Right hindlimb (tissue), 1 donor: ENCODE measurements at regions not wholly inside any gene's neighbourhood (a gene's known extent, or its start where the extent isn't known, plus 50 kb on each side); places are given as distances from the start of the nearest gene placed in this dataset.
"Not testable (repeated sequence)": the region's sequence is repeated elsewhere in the genome, so short reads cannot be mapped to it uniquely, and the experiment has no call there.

Experiments
- DNase-seq: peaks from one replicate; pipeline ENCODE4 v3.0.0-alpha.2; 2018

DNA sequence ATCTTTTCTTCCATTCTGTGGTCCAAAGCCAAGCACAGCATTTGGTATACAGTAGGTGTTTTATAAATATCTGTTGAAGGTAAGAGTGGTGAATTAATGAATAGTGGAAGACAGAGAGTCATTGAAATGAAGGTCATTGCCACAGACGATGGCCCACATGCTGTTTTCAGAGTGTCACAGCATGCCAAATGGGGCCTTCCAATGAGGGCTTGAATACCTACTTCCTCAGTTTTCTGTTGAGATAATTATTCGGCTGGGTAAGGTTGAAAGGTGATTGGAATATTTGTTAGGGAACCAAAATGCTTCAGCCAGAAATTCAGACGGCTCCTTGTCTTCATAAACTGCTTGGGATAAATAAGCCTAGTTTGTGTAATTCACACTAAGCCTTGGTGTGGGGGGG is 205.3 kb upstream of the TBL1XR1 start:
- DNase-seq = no peak

DNA sequence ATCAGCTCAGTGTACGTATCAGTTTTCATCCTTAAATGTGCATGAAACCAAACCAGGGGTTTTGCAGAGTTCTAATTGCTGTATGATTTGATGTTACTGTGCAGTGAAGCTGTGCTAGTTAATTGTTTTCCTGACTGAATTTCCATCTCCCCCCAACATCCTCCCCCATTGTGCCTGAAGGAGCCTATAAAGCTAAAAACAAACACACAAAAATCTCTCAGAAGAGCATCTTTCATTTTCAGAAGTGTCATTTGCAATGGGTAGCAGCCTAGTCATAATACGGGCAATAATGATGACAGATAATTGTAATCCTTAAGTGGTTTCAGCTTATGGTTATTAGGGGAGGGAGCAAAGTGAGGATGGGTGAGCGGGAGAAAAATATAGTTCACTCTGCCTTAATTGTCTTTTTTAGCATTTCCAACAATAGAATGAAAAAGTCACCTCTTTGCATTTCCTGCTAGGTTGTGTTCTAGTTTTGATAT is 207.9 kb upstream of the TBL1XR1 start:
- DNase-seq = no peak

DNA sequence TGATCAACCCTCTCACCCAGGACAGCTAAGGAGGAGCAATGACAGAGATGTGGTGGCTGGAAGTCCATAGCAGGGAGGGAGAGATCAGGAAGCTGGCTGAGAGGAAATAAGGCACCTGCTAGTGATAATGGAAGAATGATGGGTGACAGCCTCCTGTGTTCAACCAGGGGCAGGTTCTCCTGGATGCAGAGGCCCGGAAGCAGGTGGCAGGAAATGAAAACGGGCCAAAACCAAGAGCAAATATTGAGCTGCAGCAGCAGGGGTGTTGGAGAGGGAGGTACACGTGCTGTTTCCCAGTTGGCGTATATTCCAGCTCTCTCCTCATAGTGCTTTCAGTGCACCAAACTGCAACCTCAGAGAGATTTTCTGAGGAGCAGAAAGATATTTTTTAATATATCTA is 213.4 kb upstream of the TBL1XR1 start:
- no peak for DNase-seq

DNA sequence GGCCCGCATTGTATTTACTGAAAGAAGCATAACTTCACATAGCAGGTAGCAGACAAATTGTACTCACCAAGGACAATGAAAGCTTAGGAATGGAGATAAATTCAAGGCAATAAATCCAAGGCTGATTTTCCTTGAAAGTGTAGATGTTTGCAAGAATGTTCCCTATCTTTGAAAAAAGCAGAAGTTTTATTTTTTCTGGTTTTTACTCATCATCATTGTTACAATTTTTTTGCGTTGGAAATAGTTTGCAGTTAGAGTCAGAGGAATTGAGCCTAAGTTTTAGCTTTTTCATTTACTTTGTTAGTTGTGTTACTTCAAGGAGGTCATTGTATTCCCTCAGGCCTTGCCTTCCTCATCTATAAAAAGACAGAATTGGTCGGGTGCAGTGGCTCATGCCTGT is 213.9 kb upstream of the TBL1XR1 start:
- DNase-seq = no peak

DNA sequence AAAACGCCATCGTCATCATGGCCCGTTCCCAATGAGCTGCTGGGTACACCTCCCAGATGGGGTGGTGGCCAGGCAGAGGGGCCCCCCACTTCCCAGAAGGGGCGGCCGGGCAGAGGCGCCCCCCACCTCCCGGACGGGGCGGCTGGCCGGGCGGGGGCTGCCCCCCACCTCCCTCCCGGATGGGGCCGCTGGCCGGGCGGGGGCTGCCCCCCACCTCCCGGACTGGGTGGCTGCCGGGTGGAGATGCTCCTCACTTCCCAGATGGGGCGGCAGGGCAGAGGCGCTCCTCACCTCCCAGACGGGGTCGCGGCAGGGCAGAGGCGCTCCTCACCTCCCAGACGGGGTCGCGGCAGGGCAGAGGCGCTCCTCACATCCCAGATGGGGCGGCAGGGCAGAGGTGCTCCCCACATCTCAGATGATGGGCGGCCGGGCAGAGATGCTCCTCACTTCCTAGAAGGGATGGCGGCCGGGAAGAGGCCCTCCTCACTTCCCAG is 215.4 kb upstream of the TBL1XR1 start:
- DNase-seq = not testable (repeated sequence)

DNA sequence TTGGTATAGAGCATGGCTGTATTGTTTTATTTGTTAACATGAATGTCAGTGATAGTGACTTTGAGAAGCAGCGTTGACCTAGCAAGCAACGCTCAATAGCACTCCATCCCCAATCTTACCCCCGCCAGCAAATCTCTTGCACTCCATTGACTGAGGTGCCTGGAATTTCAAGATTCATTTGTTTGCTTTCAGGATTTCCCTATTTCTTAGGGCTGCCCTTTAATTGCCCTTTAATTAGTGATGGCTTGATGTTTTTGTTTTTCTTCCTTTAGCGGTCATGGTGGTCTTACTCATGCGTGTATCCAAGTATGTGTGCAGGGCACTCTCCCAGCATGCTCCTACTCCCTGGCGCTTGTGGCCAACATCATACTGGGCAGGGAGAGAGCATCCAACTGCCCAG is 216.8 kb upstream of the TBL1XR1 start:
- no peak for DNase-seq

DNA sequence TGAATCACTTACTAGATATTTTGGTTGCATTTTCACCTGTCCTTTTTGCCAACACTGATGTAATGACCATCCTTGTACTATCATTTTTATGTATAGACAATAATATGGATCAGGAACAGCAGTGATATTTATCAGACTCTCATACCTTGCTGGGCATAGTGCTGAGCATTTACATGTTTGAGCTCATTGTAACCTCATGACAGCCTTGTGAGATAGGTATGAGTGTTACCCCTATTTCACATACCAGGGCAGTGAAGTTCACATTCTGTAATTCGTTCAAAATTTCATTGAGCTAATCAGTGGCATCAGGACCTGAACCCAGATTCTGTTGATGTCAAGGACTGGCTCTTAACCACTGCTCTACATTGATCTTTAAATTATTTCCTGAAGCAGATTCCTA is 221.5 kb upstream of the TBL1XR1 start:
- no peak for DNase-seq

DNA sequence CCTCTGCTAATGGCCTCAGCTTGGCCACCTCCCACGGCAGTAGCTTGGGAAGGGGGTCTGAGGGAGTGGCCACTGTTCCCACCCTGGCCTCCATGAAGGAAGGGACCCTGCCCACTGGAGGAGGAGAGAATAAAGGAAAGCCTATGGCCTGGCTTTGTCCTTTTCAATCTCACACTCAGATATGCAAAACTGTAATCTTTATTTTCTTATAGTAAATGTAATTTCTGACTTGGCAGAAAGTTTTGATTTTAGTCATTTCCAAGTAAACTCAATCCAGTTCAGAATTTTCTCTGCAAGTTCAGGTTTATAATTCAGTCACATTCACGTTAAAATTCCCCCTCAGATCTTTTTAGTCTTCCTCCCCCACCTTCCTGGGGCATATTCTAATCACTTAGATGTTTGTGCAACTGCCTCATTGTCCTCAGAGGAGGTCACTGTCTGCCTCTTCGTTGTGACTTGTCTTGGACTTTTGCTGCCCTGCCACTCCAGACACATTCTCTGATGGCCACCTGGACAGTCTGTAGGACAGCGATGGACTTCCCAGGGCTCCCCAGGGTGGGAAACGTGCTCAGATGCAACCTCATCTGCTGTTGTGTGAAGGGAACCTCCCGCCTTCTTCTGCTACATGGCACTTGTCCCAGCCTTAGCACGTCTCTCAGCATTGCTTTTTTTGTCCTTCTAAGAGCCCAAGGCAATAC is 222.8 kb upstream of the TBL1XR1 start:
- DNase-seq = peak; percentile 49

DNA sequence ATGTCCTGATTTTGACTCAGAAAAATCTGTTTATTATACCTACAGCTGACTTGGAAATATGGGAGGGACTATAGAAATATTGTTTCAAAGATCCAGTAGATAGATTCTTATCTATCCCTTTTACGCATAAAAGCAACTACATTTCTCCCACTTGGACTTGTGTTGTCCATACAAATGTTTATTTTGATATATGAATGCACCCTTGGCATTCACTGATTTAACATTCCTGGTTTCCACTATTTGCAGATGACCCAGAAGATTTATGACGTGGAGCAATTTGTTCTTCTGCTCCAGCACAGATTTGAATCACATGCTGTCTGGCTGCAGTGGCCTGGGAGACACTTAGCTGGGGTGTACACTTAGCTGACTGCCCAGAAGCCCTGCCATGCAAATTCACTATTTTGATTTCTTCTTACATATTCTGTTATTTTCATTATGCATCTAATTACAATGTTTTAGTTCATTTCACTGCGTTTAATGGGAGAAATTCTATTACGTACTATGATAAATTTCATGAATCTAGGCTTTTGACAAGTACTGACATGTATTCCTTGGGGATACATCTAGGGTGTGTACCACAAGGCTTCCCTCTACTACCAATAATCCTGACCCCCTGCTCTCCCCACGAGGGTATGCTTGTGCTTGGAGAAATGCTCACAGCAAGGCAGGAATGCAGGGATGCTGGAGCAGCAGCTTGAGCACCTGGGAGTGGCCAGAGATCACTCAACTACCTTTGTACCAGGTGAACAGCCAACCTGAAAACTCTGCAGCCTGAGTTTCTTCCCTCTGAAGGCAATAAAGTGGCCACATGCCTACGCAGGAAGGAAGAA is 223.6 kb upstream of the TBL1XR1 start:
- no peak for DNase-seq

DNA sequence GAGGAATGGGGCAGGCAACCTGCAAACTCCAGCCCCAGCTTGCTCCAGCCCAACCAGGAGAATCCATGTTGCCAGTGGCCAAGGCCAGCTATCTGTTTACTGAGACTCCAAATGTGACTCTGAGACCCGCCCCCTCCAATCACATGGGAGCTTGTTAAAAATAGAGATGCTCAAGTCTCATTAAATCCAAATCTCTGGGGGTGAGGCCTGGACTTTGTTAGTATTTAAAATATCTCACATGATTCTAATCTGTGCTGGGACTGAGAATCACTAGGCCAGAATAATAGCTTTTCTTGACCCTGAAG is 224.2 kb upstream of the TBL1XR1 start:
- peak; percentile 35 for DNase-seq

DNA sequence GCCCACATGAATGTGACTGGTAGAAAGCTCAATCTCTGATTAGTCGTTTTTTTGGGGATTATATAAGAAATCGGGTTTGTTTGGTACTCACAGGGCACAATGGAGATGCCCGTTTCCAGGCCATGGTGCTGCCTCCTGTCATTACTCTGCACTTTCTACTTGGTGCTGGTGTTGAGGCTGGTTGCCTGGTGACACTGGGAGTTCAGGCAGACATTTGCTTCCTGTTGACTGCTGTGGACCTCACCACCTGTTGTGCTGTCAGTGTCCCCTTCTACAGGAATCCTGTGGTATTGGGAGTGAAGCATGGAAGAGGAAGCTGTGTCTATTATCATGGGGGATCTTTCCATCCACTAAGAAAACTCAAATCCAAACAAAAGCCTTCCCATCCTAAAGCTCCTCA is 227.2 kb upstream of the TBL1XR1 start:
- DNase-seq = no peak

DNA sequence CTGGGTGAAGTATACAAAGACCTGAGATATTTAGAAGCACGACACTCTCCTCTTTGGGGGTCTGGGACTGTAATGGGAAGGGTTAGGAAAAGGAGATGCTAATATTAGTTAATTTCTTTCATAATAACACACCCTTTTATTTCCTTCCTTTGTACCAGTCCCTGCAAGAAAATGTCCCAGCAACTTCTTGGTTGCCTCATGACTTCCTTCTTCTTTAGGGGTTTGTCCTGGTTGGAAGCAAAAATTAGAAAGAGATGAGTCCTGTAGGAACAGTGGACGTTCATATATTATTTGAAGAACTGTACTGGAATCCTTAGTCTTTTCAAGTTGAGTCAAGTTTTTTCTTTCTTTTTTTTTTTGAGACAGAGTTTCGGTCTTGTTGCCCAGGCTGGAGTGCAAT is 227.8 kb upstream of the TBL1XR1 start:
- no peak for DNase-seq

DNA sequence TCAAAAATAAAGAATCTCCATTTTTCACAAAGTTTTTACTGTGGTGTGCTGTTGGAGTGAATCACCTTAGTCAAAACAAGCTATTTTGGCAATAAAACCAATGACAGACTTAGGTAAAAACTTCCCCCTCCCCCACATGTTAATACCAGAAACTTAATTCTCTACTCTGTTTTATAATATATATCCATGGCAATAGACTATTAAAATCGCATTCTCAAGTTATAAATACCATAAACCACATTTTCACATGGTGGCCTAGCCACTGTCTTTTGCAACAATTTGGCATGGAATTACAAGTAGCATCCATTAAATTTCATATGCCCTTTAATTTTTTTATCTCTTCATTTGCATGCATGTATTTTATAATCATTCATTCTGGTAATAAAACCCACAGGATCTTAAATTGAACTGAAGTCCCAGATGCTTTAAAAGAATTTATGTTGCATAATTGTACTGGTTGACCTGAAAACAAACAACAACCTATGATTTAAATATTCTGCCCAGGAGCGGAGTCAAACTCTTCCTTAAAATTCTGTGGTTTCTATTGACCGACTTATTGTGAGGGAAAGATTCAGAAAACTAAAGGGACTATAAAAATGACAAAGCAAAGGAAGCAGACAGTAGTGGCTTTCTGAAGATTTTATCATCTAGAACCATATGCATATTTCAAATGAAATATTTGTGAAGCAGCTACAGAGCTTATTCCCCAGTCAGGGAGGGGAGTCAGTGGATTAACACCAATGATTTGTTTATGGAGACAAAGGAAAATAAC is 229.0 kb upstream of the TBL1XR1 start:
- no peak for DNase-seq

DNA sequence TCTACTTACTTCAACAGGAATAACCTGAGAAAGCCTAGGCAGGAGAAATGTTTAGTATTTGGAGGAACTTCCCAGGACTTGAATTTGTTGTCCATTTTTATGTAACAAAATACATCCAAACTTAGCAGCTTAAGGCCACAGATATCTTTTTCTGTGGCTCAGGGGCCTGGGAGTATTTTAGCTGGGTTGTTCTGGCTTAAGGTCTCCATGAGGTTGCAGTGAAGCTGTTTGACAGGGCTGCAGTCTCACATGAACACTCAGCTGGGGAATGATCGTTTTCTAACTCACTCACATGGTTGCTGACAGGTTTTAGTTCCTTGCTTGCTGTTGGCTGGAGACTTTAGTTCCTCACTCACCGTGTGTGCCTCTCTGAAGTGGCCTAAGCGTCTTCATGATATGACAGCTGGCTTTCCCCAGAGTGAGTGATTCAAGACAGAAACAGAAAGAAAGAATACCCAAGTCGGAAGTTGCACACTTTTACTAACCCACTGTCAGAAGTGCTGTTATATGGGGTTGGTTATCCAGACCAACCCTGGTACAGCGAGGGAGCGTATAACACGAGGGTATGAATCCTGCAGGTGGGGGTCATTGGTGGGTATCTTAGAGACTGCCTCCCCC is 229.7 kb upstream of the TBL1XR1 start:
- DNase-seq = no peak

DNA sequence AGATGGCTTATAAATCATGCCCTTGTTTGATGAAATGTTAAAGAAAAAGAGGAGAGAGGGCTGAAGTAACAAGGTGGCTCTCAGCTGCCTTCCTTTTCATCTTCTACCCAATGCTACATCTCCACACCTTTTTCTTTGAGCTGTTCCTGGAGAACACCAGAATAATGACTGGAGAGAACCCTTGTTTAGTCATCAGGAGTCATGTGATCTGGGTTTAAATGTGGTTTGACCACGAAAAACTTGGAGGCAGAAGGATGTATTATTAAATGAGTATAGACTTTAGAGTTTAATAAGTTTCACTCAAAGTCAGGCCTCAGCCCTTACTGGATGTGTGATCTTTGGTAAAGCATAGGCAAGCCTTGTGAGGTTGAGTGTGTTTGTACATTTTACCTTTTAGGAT is 230.3 kb upstream of the TBL1XR1 start:
- DNase-seq = no peak

DNA sequence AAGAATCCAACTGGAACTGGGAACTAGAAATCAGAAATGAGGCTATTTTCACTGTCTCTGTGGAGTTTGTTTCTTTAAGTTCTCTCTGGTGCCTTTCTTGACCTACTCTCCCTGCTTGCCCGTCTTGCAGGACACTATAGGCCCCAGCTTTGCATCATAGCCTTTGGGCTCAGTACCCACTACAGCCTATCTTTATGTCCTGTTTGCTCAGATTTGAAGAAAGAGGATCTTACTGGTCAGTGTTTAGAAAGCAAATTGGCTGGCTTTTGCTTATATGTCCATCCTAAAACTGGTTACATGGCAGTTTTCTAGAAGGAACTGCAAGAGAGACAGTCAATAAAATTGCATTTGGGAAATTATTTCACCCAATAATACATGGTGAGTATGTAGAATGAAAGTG is 231.8 kb upstream of the TBL1XR1 start:
- no peak for DNase-seq

DNA sequence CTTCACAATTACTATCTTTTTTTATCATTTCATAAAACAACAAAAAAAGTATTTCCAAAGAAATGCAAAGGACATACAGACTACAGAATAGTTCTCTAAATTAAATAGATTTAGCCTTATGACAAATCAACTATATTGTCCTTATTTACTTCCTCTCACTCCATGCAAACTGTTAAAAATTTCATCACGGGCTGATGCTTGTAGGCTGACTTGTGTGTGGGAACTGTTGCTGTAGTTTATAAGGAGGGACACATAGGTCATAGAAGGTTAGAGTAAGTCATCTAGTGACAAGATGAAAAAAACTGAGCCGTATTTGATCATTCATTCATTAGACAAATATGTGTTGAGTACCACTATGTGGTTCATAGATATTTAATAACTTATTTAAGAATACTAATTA is 232.5 kb upstream of the TBL1XR1 start:
- no peak for DNase-seq

DNA sequence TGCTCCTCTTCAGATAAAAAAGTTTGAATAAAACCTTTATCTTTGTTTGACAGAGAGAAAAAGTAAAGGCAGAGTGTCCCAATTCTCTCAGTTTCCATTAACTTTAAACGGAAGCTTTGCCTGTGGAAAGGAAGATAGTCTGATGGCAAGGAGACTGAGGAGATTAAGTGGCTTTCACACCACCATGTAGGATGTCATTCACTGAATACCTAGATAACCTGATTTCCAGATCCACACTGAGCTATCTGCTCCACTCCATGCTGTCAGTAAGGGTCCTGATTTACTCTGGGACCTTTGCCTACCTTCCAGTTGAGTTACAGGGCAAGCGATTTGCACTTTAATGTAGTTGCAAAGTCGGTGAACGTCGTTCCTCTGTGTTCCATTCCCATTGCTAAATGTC is 233.4 kb upstream of the TBL1XR1 start:
- DNase-seq = no peak

DNA sequence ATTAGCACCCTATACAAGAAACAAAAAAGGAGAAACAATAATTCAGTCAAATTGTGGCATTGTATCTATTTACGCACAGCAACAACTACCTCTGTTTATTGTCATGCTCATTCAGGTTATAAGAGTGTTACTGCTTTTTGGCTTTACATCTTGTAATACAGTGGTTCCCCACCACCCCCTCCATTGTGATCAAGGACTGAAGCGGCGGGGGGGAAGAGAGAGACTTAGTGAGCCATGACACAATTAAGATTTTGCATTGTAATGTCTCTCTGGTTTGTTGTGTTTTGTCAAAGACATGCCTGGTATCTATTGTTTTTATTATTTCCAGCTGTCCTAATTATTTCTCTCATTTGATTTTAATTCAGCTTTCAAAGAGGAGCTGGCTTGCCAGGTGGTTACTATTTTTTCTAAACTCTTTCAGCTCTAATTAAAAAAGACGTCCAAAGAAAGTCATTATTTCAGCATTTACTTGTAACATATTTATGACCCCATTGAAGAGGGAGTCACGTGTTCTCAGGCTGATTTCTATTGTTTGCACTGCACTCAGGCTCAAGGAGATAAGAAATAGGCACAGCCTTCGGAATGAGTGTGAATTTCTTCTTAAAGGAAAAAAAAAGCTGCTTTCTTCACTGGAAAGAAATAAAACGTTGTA is 234.4 kb upstream of the TBL1XR1 start:
- no peak for DNase-seq

DNA sequence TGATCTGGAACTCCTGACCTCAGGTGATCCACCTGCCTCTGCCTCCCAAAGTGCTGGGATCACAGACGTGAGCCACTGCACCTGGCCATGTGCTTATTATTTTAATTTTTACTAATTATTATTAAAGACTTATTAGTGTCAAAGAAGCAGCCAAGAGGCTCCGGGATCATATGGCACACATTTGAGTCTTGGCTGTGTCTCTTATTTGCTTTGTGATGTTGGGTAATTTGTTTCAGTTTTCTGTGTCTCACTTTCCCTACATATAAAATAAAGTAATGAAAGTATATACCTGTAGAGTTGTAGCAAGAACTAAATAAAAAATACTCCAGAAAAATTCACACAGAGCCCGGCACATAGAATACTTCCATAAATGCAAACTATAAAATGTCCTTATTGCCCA is 238.0 kb upstream of the TBL1XR1 start:
- DNase-seq = no peak

DNA sequence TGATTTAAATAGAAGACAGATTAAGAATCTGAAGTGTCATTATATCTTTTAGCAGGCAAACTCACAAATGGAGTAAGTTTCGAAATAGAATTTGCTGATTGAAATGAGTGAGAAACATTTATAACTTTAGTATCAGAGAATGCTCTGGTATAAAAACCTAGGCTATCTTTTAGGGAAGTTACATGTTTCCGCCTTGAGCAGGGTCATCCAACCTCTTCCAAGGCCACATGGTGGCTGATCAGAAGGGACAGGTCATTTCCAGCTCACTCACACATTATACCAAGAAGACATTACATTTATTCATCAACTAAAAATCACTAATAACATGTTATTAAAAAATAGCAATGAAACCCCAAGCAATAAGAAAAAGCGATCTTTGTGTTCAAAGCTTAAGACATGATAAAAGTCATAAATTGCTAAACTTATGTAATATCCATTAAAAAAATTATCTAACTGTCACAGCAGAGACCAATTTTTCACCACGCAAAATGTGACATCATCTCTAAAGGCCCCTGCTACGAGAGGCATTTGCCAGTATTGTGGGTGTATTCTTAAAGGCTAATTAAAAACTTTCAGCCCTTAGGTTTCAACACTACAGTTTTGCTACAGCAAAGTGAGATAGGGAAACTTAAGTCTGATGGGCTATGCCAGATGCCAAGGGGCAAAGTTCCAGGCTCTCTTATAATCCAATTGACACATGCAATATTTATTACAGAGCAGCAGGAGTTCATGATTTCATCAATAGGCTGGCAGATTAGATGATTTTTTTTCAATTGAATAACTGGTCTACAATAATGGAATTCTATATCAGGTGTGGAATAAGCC is 240.4 kb upstream of the TBL1XR1 start:
- no peak for DNase-seq
